ENCODE measurements at regions not wholly inside any gene's neighbourhood (a gene's known extent, or its start where the extent isn't known, plus 50 kb on each side); places are given as distances from the start of the nearest gene placed in this dataset.
"Not testable (repeated sequence)": the region's sequence is repeated elsewhere in the genome, so short reads cannot be mapped to it uniquely, and the experiment has no call there.

GRCh38 chr4:169900241-169900845 lies 125.9 kb downstream of the MFAP3L start:
- CTCF ChIA-PET (ENCODE audit: unreplicated experiment) = no interaction called here
- POLR2A ChIA-PET = interaction anchor here (1.1 kb wide), 1 partner anchor 9 kb away, joined by 3 read pairs; no protein-coding TSS in a partner anchor
- Histone ChIP-seq H3K27ac (ENCODE audit: low read depth, low read length, poor library complexity, severe bottlenecking) (no peak overlapping the region), H3K4me1 (ENCODE audit: insufficient read depth, low read length, poor library complexity, severe bottlenecking) (no peaks in the 10 kb centered on the region), H3K9me3 (ENCODE audit: low read length) (no peaks in the 10 kb centered on the region), H3K36me3 (ENCODE audit: insufficient read depth, low read length) (no peaks in the 10 kb centered on the region), H3K4me2 (ENCODE audit: low read length) (no peak overlapping the region), H3K4me3 (ENCODE audit: low read depth, low read length, poor library complexity, severe bottlenecking) (no peak overlapping the region), H3K79me2 (ENCODE audit: insufficient read depth, low read depth, low read length) (no peaks in the 10 kb centered on the region), H2AFZ (ENCODE audit: low read length) (no peak overlapping the region), H3K9me2 (ENCODE audit: insufficient read depth, low read length) (no peaks in the 10 kb centered on the region), H4K20me1 (ENCODE audit: insufficient read depth, low read length) (no peaks in the 10 kb centered on the region)
- BruUV-seq (replicated peaks) = no TSS peak
- intact Hi-C loops (cut with micrococcal nuclease; ENCODE audit: unreplicated experiment) = no loop called here
- no peak for DNase-seq (ENCODE audit: low spot score)
- TF ChIP-seq EZH2phosphoT487 (IDR thresholded peaks at IDR 0.05; ENCODE audit: borderline replicate concordance, low read depth, low read length) (no peak), CTCF (conservative IDR thresholded peaks at IDR 0.05; ENCODE audit: low read length) (no peak)

- BruUV-seq (replicated peaks) = no TSS peak
- Histone ChIP-seq H3K4me2 (ENCODE audit: low read length) (no peak overlapping the region), H3K4me3 (ENCODE audit: low read depth, low read length, poor library complexity, severe bottlenecking) (no peak overlapping the region), H2AFZ (ENCODE audit: low read length) (no peak overlapping the region), H4K20me1 (ENCODE audit: insufficient read depth, low read length) (no peaks in the 10 kb centered on the region), H3K9me2 (ENCODE audit: insufficient read depth, low read length) (no peaks in the 10 kb centered on the region), H3K36me3 (ENCODE audit: insufficient read depth, low read length) (no peaks in the 10 kb centered on the region), H3K9me3 (ENCODE audit: low read length) (no peaks in the 10 kb centered on the region), H3K4me1 (ENCODE audit: insufficient read depth, low read length, poor library complexity, severe bottlenecking) (no peaks in the 10 kb centered on the region), H3K79me2 (ENCODE audit: insufficient read depth, low read depth, low read length) (no peaks in the 10 kb centered on the region), H3K27ac (ENCODE audit: low read depth, low read length, poor library complexity, severe bottlenecking) (no peak overlapping the region)
- intact Hi-C loops (cut with micrococcal nuclease; ENCODE audit: unreplicated experiment) = no loop called here
- ChIA-PET POLR2A (no interaction called here), CTCF (ENCODE audit: unreplicated experiment) (no interaction called here)
- DNase-seq (ENCODE audit: low spot score) = no peak
- TF ChIP-seq CTCF (conservative IDR thresholded peaks at IDR 0.05; ENCODE audit: low read length) (no peak), EZH2phosphoT487 (IDR thresholded peaks at IDR 0.05; ENCODE audit: borderline replicate concordance, low read depth, low read length) (no peak)
Observed at GRCh38 chr4:169899295-169899694, 126.9 kb downstream of the MFAP3L start.

GRCh38 chr4:169898095-169898494 lies 128.1 kb downstream of the MFAP3L start:
- Histone ChIP-seq H3K4me1 (ENCODE audit: insufficient read depth, low read length, poor library complexity, severe bottlenecking) (no peaks in the 10 kb centered on the region), H3K27ac (ENCODE audit: low read depth, low read length, poor library complexity, severe bottlenecking) (no peak overlapping the region), H2AFZ (ENCODE audit: low read length) (no peak overlapping the region), H4K20me1 (ENCODE audit: insufficient read depth, low read length) (no peaks in the 10 kb centered on the region), H3K36me3 (ENCODE audit: insufficient read depth, low read length) (no peaks in the 10 kb centered on the region), H3K4me3 (ENCODE audit: low read depth, low read length, poor library complexity, severe bottlenecking) (no peak overlapping the region), H3K79me2 (ENCODE audit: insufficient read depth, low read depth, low read length) (no peaks in the 10 kb centered on the region), H3K9me2 (ENCODE audit: insufficient read depth, low read length) (no peaks in the 10 kb centered on the region), H3K9me3 (ENCODE audit: low read length) (no peaks in the 10 kb centered on the region), H3K4me2 (ENCODE audit: low read length) (no peak overlapping the region)
- POLR2A ChIA-PET = no interaction called here
- DNase-seq (ENCODE audit: low spot score) = no peak
- TF ChIP-seq EZH2phosphoT487 (IDR thresholded peaks at IDR 0.05; ENCODE audit: borderline replicate concordance, low read depth, low read length) = no peak
- TF ChIP-seq CTCF (conservative IDR thresholded peaks at IDR 0.05; ENCODE audit: low read length) = no peak
- intact Hi-C loops (cut with micrococcal nuclease; ENCODE audit: unreplicated experiment) = no loop called here
- BruUV-seq (replicated peaks) = no TSS peak
- CTCF ChIA-PET (ENCODE audit: unreplicated experiment) = no interaction called here

GRCh38 chr4:169894767-169895166 lies 131.4 kb downstream of the MFAP3L start:
- H3K79me2 ChIP-seq (ENCODE audit: insufficient read depth, low read depth, low read length); BruUV-seq (replicated peaks); H3K4me2 ChIP-seq (ENCODE audit: low read length); H3K36me3 ChIP-seq (ENCODE audit: insufficient read depth, low read length); H3K9me3 ChIP-seq (ENCODE audit: low read length); H4K20me1 ChIP-seq (ENCODE audit: insufficient read depth, low read length); H3K27ac ChIP-seq (ENCODE audit: low read depth, low read length, poor library complexity, severe bottlenecking); H3K9me2 ChIP-seq (ENCODE audit: insufficient read depth, low read length); H3K4me1 ChIP-seq (ENCODE audit: insufficient read depth, low read length, poor library complexity, severe bottlenecking); POLR2A ChIA-PET; H2AFZ ChIP-seq (ENCODE audit: low read length); H3K4me3 ChIP-seq (ENCODE audit: low read depth, low read length, poor library complexity, severe bottlenecking); DNase-seq (ENCODE audit: low spot score); intact Hi-C loops (cut with micrococcal nuclease; ENCODE audit: unreplicated experiment); CTCF ChIA-PET (ENCODE audit: unreplicated experiment): not testable (repeated sequence)

Data from OCI-LY7 (cell line).